Sigmoid colon (tissue), 4 donors: ENCODE measurements at regions not wholly inside any gene's neighbourhood (a gene's known extent, or its start where the extent isn't known, plus 50 kb on each side); places are given as distances from the start of the nearest gene placed in this dataset.

ENCODE experiments used
- EP300 ChIP-seq, 4 donors: sonication (generic); formaldehyde crosslinking; IDR thresholded peaks; one replicate each; pipeline ENCODE4 v1.6.1; 2017; ENCODE audit warnings: antibody characterized with exemption in 4 of 4
- POLR2A ChIP-seq, 2 donors: fragments of 450-650 bp; IDR thresholded peaks; one replicate each; pipeline ENCODE4 v1.6.1; 2016; ENCODE audit warnings: antibody characterized with exemption in 2 of 2, mild to moderate bottlenecking in 2 of 2, moderate library complexity in 2 of 2
- POLR2AphosphoS5 ChIP-seq, 4 donors: sonication (generic); formaldehyde crosslinking; IDR thresholded peaks; one replicate each; pipeline ENCODE4 v1.6.1; 2017; ENCODE audit warnings: antibody characterized with exemption in 4 of 4
- TF ChIP-seq, protein P1 (sequence below), 4 experiments: fragments of 450-650 bp in 3 of 4; fragments of 200-600 bp in 1 of 4; IDR thresholded peaks; one replicate each; pipeline ENCODE4 v1.5.1; 2016 to 2019; ENCODE audit warnings: antibody characterized with exemption in 4 of 4, mild to moderate bottlenecking in 3 of 4, moderate library complexity in 2 of 4

DNA sequence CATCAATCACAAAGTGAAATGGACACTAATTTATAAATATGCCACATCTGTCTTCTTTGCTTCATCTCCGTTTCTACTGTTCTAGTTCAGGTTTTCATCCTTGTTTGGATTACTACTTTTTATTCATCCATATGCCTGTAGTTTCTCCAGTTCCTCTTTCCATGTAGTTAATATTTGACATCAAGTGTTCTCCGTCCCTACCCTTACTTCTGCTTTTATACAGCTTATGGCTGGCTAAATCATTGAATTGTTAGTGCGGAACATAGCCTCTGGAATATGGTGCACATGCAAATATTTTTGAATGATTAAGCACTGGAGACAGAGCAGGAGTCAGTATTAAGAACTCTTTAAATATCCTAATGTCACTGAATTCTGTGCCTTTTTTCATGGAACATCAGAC lies 230.0 kb upstream of the PPP1R3A start:
- TF ChIP-seq, protein P1, sequence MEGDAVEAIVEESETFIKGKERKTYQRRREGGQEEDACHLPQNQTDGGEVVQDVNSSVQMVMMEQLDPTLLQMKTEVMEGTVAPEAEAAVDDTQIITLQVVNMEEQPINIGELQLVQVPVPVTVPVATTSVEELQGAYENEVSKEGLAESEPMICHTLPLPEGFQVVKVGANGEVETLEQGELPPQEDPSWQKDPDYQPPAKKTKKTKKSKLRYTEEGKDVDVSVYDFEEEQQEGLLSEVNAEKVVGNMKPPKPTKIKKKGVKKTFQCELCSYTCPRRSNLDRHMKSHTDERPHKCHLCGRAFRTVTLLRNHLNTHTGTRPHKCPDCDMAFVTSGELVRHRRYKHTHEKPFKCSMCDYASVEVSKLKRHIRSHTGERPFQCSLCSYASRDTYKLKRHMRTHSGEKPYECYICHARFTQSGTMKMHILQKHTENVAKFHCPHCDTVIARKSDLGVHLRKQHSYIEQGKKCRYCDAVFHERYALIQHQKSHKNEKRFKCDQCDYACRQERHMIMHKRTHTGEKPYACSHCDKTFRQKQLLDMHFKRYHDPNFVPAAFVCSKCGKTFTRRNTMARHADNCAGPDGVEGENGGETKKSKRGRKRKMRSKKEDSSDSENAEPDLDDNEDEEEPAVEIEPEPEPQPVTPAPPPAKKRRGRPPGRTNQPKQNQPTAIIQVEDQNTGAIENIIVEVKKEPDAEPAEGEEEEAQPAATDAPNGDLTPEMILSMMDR (IDR thresholded peaks at IDR 0.05) = no peak
- TF ChIP-seq POLR2A (IDR thresholded peaks at IDR 0.05) (no peak), POLR2AphosphoS5 (IDR thresholded peaks at IDR 0.05) (no peak), EP300 (IDR thresholded peaks at IDR 0.05) (no peak)
